ENCODE measurements at regions not wholly inside any gene's neighbourhood (a gene's known extent, or its start where the extent isn't known, plus 50 kb on each side); places are given as distances from the start of the nearest gene placed in this dataset.
"Not testable (repeated sequence)": the region's sequence is repeated elsewhere in the genome, so short reads cannot be mapped to it uniquely, and the experiment has no call there.

GRCh38 chr5:52255308-52255707, 532.4 kb upstream of the ITGA1 start:
- DNase-seq: no peak

- peak; percentile 25 for DNase-seq
Measured at GRCh38 chr5:52262844-52263243, 524.9 kb upstream of the ITGA1 start.

GRCh38 chr5:52269401-52269800, 518.3 kb upstream of the ITGA1 start:
- DNase-seq: no peak

- DNase-seq: no peak
Measured at GRCh38 chr5:52269859-52270258, 517.9 kb upstream of the ITGA1 start.

GRCh38 chr5:52275639-52276038, 512.1 kb upstream of the ITGA1 start:
- DNase-seq: no peak

- no peak for DNase-seq
Measured at GRCh38 chr5:52277101-52277500, 510.6 kb upstream of the ITGA1 start.

- no peak for DNase-seq
Measured at GRCh38 chr5:52282647-52283046, 505.1 kb upstream of the ITGA1 start.

- no peak for DNase-seq
Measured at GRCh38 chr5:52283221-52283620, 504.5 kb upstream of the ITGA1 start.

GRCh38 chr5:52300703-52301372, 486.9 kb upstream of the ITGA1 start:
- DNase-seq: no peak

GRCh38 chr5:52304816-52305215, 482.9 kb upstream of the ITGA1 start:
- not testable (repeated sequence) for DNase-seq

- no peak for DNase-seq
Measured at GRCh38 chr5:52328220-52328806, 459.4 kb upstream of the ITGA1 start.

- no peak for DNase-seq
Measured at GRCh38 chr5:52331725-52332124, 456.0 kb upstream of the ITGA1 start.

GRCh38 chr5:52334367-52334766, 453.3 kb upstream of the ITGA1 start:
- DNase-seq: no peak

- DNase-seq: no peak
Measured at GRCh38 chr5:52339285-52339684, 448.4 kb upstream of the ITGA1 start.

- no peak for DNase-seq
Measured at GRCh38 chr5:52342361-52342760, 445.4 kb upstream of the ITGA1 start.

- DNase-seq: no peak
Measured at GRCh38 chr5:52356311-52356918, 431.3 kb upstream of the ITGA1 start.

- no peak for DNase-seq
Measured at GRCh38 chr5:52359261-52359660, 428.5 kb upstream of the ITGA1 start.

- no peak for DNase-seq
Measured at GRCh38 chr5:52360985-52361384, 426.7 kb upstream of the ITGA1 start.

GRCh38 chr5:52374286-52374685, 413.4 kb upstream of the ITGA1 start:
- DNase-seq: no peak

GRCh38 chr5:52375969-52376368, 411.7 kb upstream of the ITGA1 start:
- no peak for DNase-seq

GRCh38 chr5:52376592-52376991, 411.1 kb upstream of the ITGA1 start:
- no peak for DNase-seq

GRCh38 chr5:52378237-52378636, 409.5 kb upstream of the ITGA1 start:
- no peak for DNase-seq

GRCh38 chr5:52388349-52388748, 399.4 kb upstream of the ITGA1 start:
- DNase-seq: no peak

- no peak for DNase-seq
Measured at GRCh38 chr5:52392321-52392720, 395.4 kb upstream of the ITGA1 start.

- DNase-seq: no peak
Measured at GRCh38 chr5:52409835-52410234, 377.9 kb upstream of the ITGA1 start.

All from NCI-H2107 (cell line).